ENCODE measurements at regions not wholly inside any gene's neighbourhood (a gene's known extent, or its start where the extent isn't known, plus 50 kb on each side); places are given as distances from the start of the nearest gene placed in this dataset.
A peak's percentile ranks its signal among the peaks of the same experiment; 100 is the strongest.

DNA sequence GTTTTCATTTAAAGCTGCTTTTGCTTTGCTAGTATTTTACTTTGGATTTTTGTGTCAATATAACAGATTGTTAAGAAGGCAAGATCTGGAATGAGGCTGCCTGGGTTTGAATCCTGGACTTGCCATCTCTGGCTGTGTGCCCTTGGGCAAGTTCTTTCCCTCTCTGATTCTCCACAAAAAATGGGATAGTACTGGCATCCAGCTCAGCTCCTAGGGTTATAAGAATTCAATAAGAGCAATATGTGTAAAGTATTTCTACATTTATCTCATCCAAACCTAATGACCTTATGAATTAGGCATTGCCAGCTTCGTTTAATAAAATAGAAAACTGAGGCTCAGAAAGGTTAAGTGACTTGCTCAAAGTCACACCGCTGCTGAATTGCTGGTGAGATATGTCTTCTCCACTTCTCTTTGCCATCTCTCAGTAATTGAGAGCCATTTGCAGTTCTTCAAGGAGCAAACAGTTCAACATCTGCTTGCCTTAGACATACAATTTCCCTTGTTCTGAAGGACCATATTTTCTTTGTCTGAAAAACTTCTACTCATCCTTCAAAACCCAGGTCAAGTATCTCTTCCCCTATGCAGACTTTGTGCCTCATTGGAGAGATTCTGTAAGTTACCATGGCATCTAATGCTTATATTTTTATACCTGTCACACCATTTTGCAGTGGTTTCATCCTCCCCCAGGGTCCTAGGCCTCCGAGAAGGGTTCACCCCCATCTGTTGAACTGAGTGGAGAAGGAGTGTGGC is 80.8 kb upstream of the TLE3 start:
- Histone ChIP-seq H3K36me3 (ENCODE audit: control insufficient read depth, insufficient read depth, low read length) (no peaks in the 10 kb centered on the region), H3K27ac (ENCODE audit: low read depth, low read length) (no peak overlapping the region), H3K9ac (ENCODE audit: low read depth, low read length) (no peak overlapping the region), H3K4me1 (ENCODE audit: control insufficient read depth, insufficient read depth, low read length) (peaks cover 5% of the 10 kb centered on the region; the same call in 1 of the 2 replicates), H3K27me3 (ENCODE audit: control insufficient read depth, insufficient read depth, low read length) (no peaks in the 10 kb centered on the region), H3K4me3 (ENCODE audit: low read depth, low read length) (no peak overlapping the region), H3K9me3 (ENCODE audit: control insufficient read depth, insufficient read depth, low read length) (no peaks in the 10 kb centered on the region)

GRCh38 chr15:70172566-70173225 is 75.0 kb upstream of the TLE3 start:
- Histone ChIP-seq H3K9me3 (ENCODE audit: control insufficient read depth, insufficient read depth, low read length) (no peaks in the 10 kb centered on the region), H3K27me3 (ENCODE audit: control insufficient read depth, insufficient read depth, low read length) (no peaks in the 10 kb centered on the region), H3K4me1 (ENCODE audit: control insufficient read depth, insufficient read depth, low read length) (no peaks in the 10 kb centered on the region), H3K36me3 (ENCODE audit: control insufficient read depth, insufficient read depth, low read length) (no peaks in the 10 kb centered on the region), H3K4me3 (ENCODE audit: low read depth, low read length) (no peak overlapping the region), H3K9ac (ENCODE audit: low read depth, low read length) (no peak overlapping the region), H3K27ac (ENCODE audit: low read depth, low read length) (no peak overlapping the region)

DNA sequence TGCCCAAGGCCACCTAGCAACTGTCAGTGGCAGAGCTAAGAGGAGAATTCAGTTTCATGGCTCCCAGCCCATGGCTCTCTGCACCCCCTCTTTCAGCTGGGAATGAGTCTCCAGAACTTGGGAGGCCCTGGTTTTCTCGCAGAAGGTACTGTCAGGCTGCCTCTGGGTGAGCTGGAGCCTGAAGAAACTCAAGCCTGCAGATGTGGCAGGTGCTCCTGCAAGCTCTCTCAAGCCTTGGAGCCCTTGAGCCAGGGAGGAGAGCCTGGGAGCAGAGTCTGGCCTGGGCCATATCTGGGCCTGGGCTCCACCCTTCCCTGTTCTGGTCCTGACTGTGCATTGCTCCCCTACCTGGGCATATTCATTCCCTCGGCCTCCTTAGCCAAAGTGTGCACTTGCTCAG is 74.4 kb upstream of the TLE3 start:
- H3K4me3 ChIP-seq (ENCODE audit: low read depth, low read length): no peak overlapping the region
- no peaks in the 10 kb centered on the region for H3K4me1 ChIP-seq (ENCODE audit: control insufficient read depth, insufficient read depth, low read length)
- H3K9ac ChIP-seq (ENCODE audit: low read depth, low read length): no peak overlapping the region
- H3K27me3 ChIP-seq (ENCODE audit: control insufficient read depth, insufficient read depth, low read length): no peaks in the 10 kb centered on the region
- H3K36me3 ChIP-seq (ENCODE audit: control insufficient read depth, insufficient read depth, low read length): no peaks in the 10 kb centered on the region
- no peak overlapping the region for H3K27ac ChIP-seq (ENCODE audit: low read depth, low read length)
- no peaks in the 10 kb centered on the region for H3K9me3 ChIP-seq (ENCODE audit: control insufficient read depth, insufficient read depth, low read length)

DNA sequence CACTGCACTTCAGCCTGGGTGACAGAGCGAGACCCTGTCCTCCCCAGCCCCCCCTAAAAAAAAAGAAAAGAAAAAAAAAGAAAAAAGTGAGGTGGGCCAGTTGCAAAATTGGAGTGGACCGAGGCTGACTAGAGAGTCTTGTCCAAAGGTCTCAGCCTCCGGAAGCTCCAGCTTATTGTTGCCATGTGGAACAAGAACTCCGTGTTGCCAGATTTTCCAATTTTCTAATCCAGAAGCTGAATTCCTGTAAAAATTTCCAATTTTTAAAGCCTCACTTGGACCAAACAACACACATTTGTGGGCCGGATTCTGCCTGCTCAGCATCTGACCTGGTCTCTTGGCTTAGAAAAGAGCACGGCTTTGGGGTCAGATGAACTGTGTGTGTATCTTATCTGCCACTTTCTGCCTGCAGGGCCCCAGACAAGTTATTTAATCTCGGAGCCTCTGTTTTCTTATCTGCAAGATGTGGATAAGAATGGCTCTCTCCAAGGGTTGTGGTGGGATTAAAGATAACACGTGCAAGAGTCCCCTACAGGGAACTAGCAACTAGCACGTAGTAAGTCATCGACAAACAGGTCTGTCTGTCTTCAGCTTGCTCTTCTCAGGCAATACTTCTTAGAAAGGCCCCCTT is 73.7 kb upstream of the TLE3 start:
- no peak overlapping the region for H3K9ac ChIP-seq (ENCODE audit: low read depth, low read length)
- no peak overlapping the region for H3K4me3 ChIP-seq (ENCODE audit: low read depth, low read length)
- no peaks in the 10 kb centered on the region for H3K36me3 ChIP-seq (ENCODE audit: control insufficient read depth, insufficient read depth, low read length)
- H3K27ac ChIP-seq (ENCODE audit: low read depth, low read length): no peak overlapping the region
- no peaks in the 10 kb centered on the region for H3K4me1 ChIP-seq (ENCODE audit: control insufficient read depth, insufficient read depth, low read length)
- H3K27me3 ChIP-seq (ENCODE audit: control insufficient read depth, insufficient read depth, low read length): no peaks in the 10 kb centered on the region
- H3K9me3 ChIP-seq (ENCODE audit: control insufficient read depth, insufficient read depth, low read length): no peaks in the 10 kb centered on the region

DNA sequence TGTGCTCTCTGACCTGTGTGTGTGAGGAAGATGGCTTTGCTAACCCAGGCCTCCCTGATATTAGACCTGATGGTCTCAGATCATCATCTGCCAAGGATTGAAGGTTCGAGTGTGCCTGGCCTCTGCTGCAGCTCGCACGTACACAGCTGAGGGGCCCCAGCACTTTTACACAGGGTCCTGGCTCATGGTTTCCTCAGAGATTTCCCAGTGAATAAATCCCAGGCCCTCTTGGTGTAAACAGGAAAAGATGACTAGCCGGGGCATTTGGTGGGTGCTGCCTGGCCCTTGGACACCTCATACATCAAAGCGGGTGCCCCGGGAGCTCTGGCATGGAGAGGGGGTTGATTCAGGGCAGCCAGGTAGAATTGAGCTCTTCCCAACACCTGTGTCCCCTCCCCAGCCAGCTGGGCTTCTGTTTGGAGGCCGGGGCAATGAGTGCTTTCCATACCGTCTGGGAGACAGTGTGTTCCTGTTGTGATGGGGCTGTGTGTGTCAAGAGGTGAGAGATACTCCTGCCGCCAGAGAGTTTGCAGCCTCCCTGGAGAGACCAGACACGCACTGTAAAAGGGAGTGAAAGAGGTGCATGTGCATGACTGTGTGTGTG is 72.5 kb upstream of the TLE3 start:
- H3K9ac ChIP-seq (ENCODE audit: low read depth, low read length): no peak overlapping the region
- H3K36me3 ChIP-seq (ENCODE audit: control insufficient read depth, insufficient read depth, low read length): no peaks in the 10 kb centered on the region
- peaks cover 3% of the 10 kb centered on the region; the same call in 1 of the 2 replicates for H3K4me1 ChIP-seq (ENCODE audit: control insufficient read depth, insufficient read depth, low read length)
- H3K9me3 ChIP-seq (ENCODE audit: control insufficient read depth, insufficient read depth, low read length): no peaks in the 10 kb centered on the region
- H3K27me3 ChIP-seq (ENCODE audit: control insufficient read depth, insufficient read depth, low read length): no peaks in the 10 kb centered on the region
- no peak overlapping the region for H3K27ac ChIP-seq (ENCODE audit: low read depth, low read length)
- no peak overlapping the region for H3K4me3 ChIP-seq (ENCODE audit: low read depth, low read length)

- Histone ChIP-seq H3K27me3 (ENCODE audit: control insufficient read depth, insufficient read depth, low read length) (no peaks in the 10 kb centered on the region), H3K4me1 (ENCODE audit: control insufficient read depth, insufficient read depth, low read length) (peaks cover 4% of the 10 kb centered on the region; the same call in 1 of the 2 replicates), H3K9ac (ENCODE audit: low read depth, low read length) (no peak overlapping the region), H3K9me3 (ENCODE audit: control insufficient read depth, insufficient read depth, low read length) (no peaks in the 10 kb centered on the region), H3K36me3 (ENCODE audit: control insufficient read depth, insufficient read depth, low read length) (no peaks in the 10 kb centered on the region), H3K27ac (ENCODE audit: low read depth, low read length) (no peak overlapping the region), H3K4me3 (ENCODE audit: low read depth, low read length) (no peak overlapping the region)
These were observed 71.4 kb upstream of the TLE3 start for GRCh38 chr15:70169147-70169546.

- no peak overlapping the region for H3K4me3 ChIP-seq (ENCODE audit: low read depth, low read length)
- no peaks in the 10 kb centered on the region for H3K36me3 ChIP-seq (ENCODE audit: control insufficient read depth, insufficient read depth, low read length)
- no peak overlapping the region for H3K9ac ChIP-seq (ENCODE audit: low read depth, low read length)
- H3K4me1 ChIP-seq (ENCODE audit: control insufficient read depth, insufficient read depth, low read length): peaks cover 4% of the 10 kb centered on the region; the same call in 1 of the 2 replicates
- H3K27me3 ChIP-seq (ENCODE audit: control insufficient read depth, insufficient read depth, low read length): no peaks in the 10 kb centered on the region
- no peak overlapping the region for H3K27ac ChIP-seq (ENCODE audit: low read depth, low read length)
- no peaks in the 10 kb centered on the region for H3K9me3 ChIP-seq (ENCODE audit: control insufficient read depth, insufficient read depth, low read length)
These were observed 69.4 kb upstream of the TLE3 start for GRCh38 chr15:70167155-70167554.

DNA sequence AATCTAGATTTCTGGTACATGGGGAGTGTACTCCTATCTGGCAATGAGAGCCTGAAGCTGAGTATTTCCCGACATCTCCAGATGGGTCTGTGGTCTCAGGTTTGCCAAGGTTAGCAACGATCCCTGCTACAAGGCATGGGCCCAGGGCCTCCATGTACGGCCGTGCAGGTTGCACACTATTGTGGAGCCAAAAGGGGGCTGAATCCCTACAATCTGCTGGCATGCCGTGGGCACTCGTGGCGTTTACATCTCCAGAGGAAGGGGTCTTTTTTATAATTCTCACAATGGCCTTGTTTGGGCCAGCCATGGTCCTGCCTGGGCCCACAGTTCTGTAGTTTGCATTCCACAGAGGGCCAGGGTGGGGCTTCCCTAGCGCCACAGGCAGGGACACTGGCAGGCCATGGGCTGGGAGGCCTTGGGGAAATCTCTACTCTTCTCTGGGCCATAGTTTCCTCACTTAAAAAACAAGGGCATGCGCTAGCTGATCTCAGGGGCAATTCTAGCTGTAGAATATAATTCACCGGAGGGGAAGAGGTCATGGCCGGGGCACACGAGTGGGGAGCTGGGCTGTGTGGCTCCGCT is 68.9 kb upstream of the TLE3 start:
- Histone ChIP-seq H3K4me1 (ENCODE audit: control insufficient read depth, insufficient read depth, low read length) (peaks cover 4% of the 10 kb centered on the region; the same call in 1 of the 2 replicates), H3K9me3 (ENCODE audit: control insufficient read depth, insufficient read depth, low read length) (no peaks in the 10 kb centered on the region), H3K4me3 (ENCODE audit: low read depth, low read length) (no peak overlapping the region), H3K36me3 (ENCODE audit: control insufficient read depth, insufficient read depth, low read length) (no peaks in the 10 kb centered on the region), H3K27ac (ENCODE audit: low read depth, low read length) (no peak overlapping the region), H3K9ac (ENCODE audit: low read depth, low read length) (no peak overlapping the region), H3K27me3 (ENCODE audit: control insufficient read depth, insufficient read depth, low read length) (no peaks in the 10 kb centered on the region)

GRCh38 chr15:70165716-70166284 is 68.1 kb upstream of the TLE3 start:
- H3K9ac ChIP-seq (ENCODE audit: low read depth, low read length): no peak overlapping the region
- no peaks in the 10 kb centered on the region for H3K27me3 ChIP-seq (ENCODE audit: control insufficient read depth, insufficient read depth, low read length)
- no peaks in the 10 kb centered on the region for H3K36me3 ChIP-seq (ENCODE audit: control insufficient read depth, insufficient read depth, low read length)
- peaks cover 4% of the 10 kb centered on the region; the same call in 1 of the 2 replicates for H3K4me1 ChIP-seq (ENCODE audit: control insufficient read depth, insufficient read depth, low read length)
- no peak overlapping the region for H3K4me3 ChIP-seq (ENCODE audit: low read depth, low read length)
- peak overlapping the region; percentile 9 for H3K27ac ChIP-seq (ENCODE audit: low read depth, low read length)
- H3K9me3 ChIP-seq (ENCODE audit: control insufficient read depth, insufficient read depth, low read length): no peaks in the 10 kb centered on the region

DNA sequence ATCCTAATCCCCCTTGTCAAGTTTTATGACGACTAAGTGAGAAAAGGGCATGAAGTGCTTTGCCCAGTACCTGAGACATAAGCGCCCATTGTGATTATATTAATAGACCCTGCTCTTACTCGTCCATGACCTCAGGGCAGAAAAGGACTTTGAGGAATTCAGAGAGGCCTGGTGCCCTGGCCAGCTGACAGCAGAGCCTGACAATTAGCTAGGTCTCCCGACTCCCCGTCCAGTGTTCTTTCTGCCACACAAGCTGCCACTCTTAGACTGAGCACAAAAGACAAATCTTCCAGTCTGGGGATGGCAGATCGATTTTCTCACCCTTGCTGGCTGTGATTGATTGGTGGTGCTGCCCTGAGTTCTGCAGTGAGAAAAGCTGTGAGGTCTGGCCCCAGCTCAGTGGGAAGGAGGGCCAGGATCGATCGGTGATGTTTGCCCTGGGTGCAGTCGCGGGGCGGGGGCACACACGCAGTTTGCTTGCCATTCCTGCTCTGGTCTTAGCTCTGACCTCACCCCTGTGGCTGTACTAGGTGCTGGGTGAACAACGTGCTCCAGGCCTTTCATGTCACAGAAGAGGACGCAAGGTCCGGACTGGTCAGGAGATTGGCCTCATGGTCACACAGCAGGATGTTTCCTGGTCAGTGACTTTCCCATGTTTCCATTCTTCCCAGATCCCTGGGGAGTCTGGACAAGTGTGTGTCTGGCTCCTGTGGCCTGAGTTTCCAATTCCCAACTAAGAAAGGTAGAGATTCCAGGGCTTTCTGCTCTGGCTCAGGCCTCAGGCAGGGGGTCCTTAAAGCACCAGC is 67.4 kb upstream of the TLE3 start:
- H3K27me3 ChIP-seq (ENCODE audit: control insufficient read depth, insufficient read depth, low read length): no peaks in the 10 kb centered on the region
- H3K9me3 ChIP-seq (ENCODE audit: control insufficient read depth, insufficient read depth, low read length): no peaks in the 10 kb centered on the region
- no peaks in the 10 kb centered on the region for H3K36me3 ChIP-seq (ENCODE audit: control insufficient read depth, insufficient read depth, low read length)
- no peak overlapping the region for H3K9ac ChIP-seq (ENCODE audit: low read depth, low read length)
- no peak overlapping the region for H3K27ac ChIP-seq (ENCODE audit: low read depth, low read length)
- H3K4me3 ChIP-seq (ENCODE audit: low read depth, low read length): no peak overlapping the region
- peaks cover 4% of the 10 kb centered on the region; the same call in 1 of the 2 replicates for H3K4me1 ChIP-seq (ENCODE audit: control insufficient read depth, insufficient read depth, low read length)

Data from HUES48 (cell line).